ENCODE measurements at regions not wholly inside any gene's neighbourhood (a gene's known extent, or its start where the extent isn't known, plus 50 kb on each side); places are given as distances from the start of the nearest gene placed in this dataset.
"Not testable (repeated sequence)": the region's sequence is repeated elsewhere in the genome, so short reads cannot be mapped to it uniquely, and the experiment has no call there.

DNA sequence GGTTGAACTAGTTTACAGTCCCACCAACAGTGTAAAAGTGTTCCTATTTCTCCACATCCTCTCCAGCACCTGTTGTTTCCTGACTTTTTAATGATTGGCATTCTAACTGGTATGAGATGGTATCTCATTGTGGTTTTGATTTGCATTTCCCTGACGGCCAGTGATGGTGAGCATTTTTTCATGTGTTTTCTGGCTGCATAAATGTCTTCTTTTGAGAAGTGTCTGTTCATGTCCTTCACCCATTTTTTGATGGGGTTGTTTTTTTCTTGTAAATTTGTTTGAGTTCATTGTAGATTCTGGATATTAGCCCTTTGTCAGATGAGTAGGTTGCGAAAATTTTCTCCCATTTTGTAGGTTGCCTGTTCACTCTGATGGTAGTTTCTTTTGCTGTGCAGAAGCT is 153.1 kb downstream of the GOLGA6L4 start:
- H3K4me3 ChIP-seq (ENCODE audit: extremely low read depth in 1 of 4, insufficient read depth in 2 of 4, low read depth in 3 of 4, low read length in 4 of 4); H3K4me1 ChIP-seq (replicated peaks in 1 of 4; ENCODE audit: control insufficient read depth in 3 of 4, insufficient read depth in 4 of 4, low read length in 3 of 4); H3K79me1 ChIP-seq (ENCODE audit: low read depth, low read length); H3K23me2 ChIP-seq (ENCODE audit: low read depth, low read length); H3K18ac ChIP-seq (ENCODE audit: extremely low read depth, low read length); H3K4ac ChIP-seq (replicated peaks; ENCODE audit: insufficient read length, low read depth, low read length); H4K20me1 ChIP-seq (replicated peaks in 1 of 2; ENCODE audit: control insufficient read depth in 1 of 2, insufficient read depth in 2 of 2, low read length in 2 of 2); H3K27ac ChIP-seq (ENCODE audit: low read depth, low read length); H2AFZ ChIP-seq (ENCODE audit: low read length); H3K9me3 ChIP-seq (ENCODE audit: insufficient read depth in 2 of 2, low read depth in 1 of 2, low read length in 1 of 2); H2BK20ac ChIP-seq (ENCODE audit: low read length); POLR2A ChIA-PET (ENCODE audit: partially characterized antibody); H3K23ac ChIP-seq (ENCODE audit: insufficient read length); FAIRE-seq; H2BK15ac ChIP-seq (ENCODE audit: low read length); H2BK12ac ChIP-seq (ENCODE audit: low read depth, low read length); H2AK5ac ChIP-seq (ENCODE audit: low read depth, low read length); CTCF ChIA-PET (ENCODE audit: partially characterized antibody); H4K91ac ChIP-seq (replicated peaks; ENCODE audit: insufficient read length, low read length); H3K79me2 ChIP-seq (ENCODE audit: control insufficient read depth in 1 of 2, insufficient read depth in 2 of 2, low read length in 2 of 2); H3K14ac ChIP-seq (ENCODE audit: insufficient read length); H3K4me2 ChIP-seq (ENCODE audit: insufficient read depth in 1 of 2, low read depth in 2 of 2, low read length in 2 of 2); H3K56ac ChIP-seq (replicated peaks; ENCODE audit: insufficient read length, low read depth, low read length); H3K9ac ChIP-seq (replicated peaks in 1 of 4; ENCODE audit: extremely low read depth in 1 of 4, low read depth in 3 of 4, low read length in 3 of 4); H3K36me3 ChIP-seq (ENCODE audit: control insufficient read depth in 2 of 4, insufficient read depth in 4 of 4, low read length in 3 of 4); DNase-seq (ENCODE audit: low read depth in 1 of 2, low spot score in 2 of 2); H4K8ac ChIP-seq (ENCODE audit: extremely low read depth, insufficient read depth, low read length); H4K5ac ChIP-seq (ENCODE audit: insufficient read length, low read depth, low read length); H3K27me3 ChIP-seq (replicated peaks in 1 of 4; ENCODE audit: control insufficient read depth in 3 of 4, extremely low read depth in 1 of 4, insufficient read depth in 3 of 4, low read length in 3 of 4); H2BK120ac ChIP-seq (replicated peaks; ENCODE audit: low read depth, low read length); H2BK5ac ChIP-seq (ENCODE audit: low read depth, low read length): not testable (repeated sequence)
- WGBS, 2 experiments (ENCODE audit: extremely low coverage in 1 of 2, insufficient coverage in 1 of 2, insufficient read length in 1 of 2, insufficient replicate concordance in 2 of 2, low coverage in 1 of 2, low lambda C conversion rate in 2 of 2, missing lambda C conversion rate in 1 of 2), result 90% methylated on average over 1 of the region's 2 CpGs; no CpG with 5 or more reads in 1 of the 2 experiments

DNA sequence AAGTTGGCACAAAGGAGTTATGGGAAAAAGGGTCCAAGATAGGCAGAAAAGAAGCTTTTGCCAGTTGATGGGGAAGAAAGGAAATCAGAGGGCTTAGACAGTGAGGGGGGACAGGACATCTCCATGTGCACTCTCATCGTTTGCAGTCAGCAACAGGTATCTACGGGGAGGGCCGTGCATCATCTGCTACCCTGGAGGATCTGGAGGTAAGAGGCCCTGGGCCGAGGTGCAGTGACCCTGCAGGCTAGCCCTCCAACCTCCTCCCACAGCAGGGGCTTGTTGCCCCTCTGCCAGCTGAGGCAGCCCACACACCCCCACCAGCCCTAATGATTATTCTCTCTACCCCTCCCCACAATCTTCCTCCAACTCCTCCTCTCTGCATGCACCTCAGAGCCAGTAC is 154.8 kb downstream of the GOLGA6L4 start:
- H2BK120ac ChIP-seq (replicated peaks; ENCODE audit: low read depth, low read length); H3K14ac ChIP-seq (ENCODE audit: insufficient read length); H2BK12ac ChIP-seq (ENCODE audit: low read depth, low read length); H3K36me3 ChIP-seq (ENCODE audit: control insufficient read depth in 2 of 4, insufficient read depth in 4 of 4, low read length in 3 of 4); H3K4me1 ChIP-seq (replicated peaks in 1 of 4; ENCODE audit: control insufficient read depth in 3 of 4, insufficient read depth in 4 of 4, low read length in 3 of 4); H3K4me2 ChIP-seq (ENCODE audit: insufficient read depth in 1 of 2, low read depth in 2 of 2, low read length in 2 of 2); H4K91ac ChIP-seq (replicated peaks; ENCODE audit: insufficient read length, low read length); H3K4ac ChIP-seq (replicated peaks; ENCODE audit: insufficient read length, low read depth, low read length); H2BK5ac ChIP-seq (ENCODE audit: low read depth, low read length); H3K23ac ChIP-seq (ENCODE audit: insufficient read length); H3K23me2 ChIP-seq (ENCODE audit: low read depth, low read length); H2AFZ ChIP-seq (ENCODE audit: low read length); CTCF ChIA-PET (ENCODE audit: partially characterized antibody); H2BK20ac ChIP-seq (ENCODE audit: low read length); H3K56ac ChIP-seq (replicated peaks; ENCODE audit: insufficient read length, low read depth, low read length); H4K20me1 ChIP-seq (replicated peaks in 1 of 2; ENCODE audit: control insufficient read depth in 1 of 2, insufficient read depth in 2 of 2, low read length in 2 of 2); FAIRE-seq; H2AK5ac ChIP-seq (ENCODE audit: low read depth, low read length); H3K79me2 ChIP-seq (ENCODE audit: control insufficient read depth in 1 of 2, insufficient read depth in 2 of 2, low read length in 2 of 2); H3K79me1 ChIP-seq (ENCODE audit: low read depth, low read length); POLR2A ChIA-PET (ENCODE audit: partially characterized antibody); H3K27ac ChIP-seq (ENCODE audit: low read depth, low read length); DNase-seq (ENCODE audit: low read depth in 1 of 2, low spot score in 2 of 2); H3K9ac ChIP-seq (replicated peaks in 1 of 4; ENCODE audit: extremely low read depth in 1 of 4, low read depth in 3 of 4, low read length in 3 of 4); H2BK15ac ChIP-seq (ENCODE audit: low read length); H4K8ac ChIP-seq (ENCODE audit: extremely low read depth, insufficient read depth, low read length); H4K5ac ChIP-seq (ENCODE audit: insufficient read length, low read depth, low read length); H3K18ac ChIP-seq (ENCODE audit: extremely low read depth, low read length); H3K9me3 ChIP-seq (ENCODE audit: insufficient read depth in 2 of 2, low read depth in 1 of 2, low read length in 1 of 2); H3K27me3 ChIP-seq (replicated peaks in 1 of 4; ENCODE audit: control insufficient read depth in 3 of 4, extremely low read depth in 1 of 4, insufficient read depth in 3 of 4, low read length in 3 of 4); H3K4me3 ChIP-seq (ENCODE audit: extremely low read depth in 1 of 4, insufficient read depth in 2 of 4, low read depth in 3 of 4, low read length in 4 of 4): not testable (repeated sequence)
- WGBS, 2 experiments (ENCODE audit: extremely low coverage in 1 of 2, insufficient coverage in 1 of 2, insufficient read length in 1 of 2, insufficient replicate concordance in 2 of 2, low coverage in 1 of 2, low lambda C conversion rate in 2 of 2, missing lambda C conversion rate in 1 of 2), result 71% methylated on average over 3 of the region's 4 CpGs; no CpG with 5 or more reads in 1 of the 2 experiments

Data from H1 (cell line).